ENCODE measurements at regions not wholly inside any gene's neighbourhood (a gene's known extent, or its start where the extent isn't known, plus 50 kb on each side); places are given as distances from the start of the nearest gene placed in this dataset.
"Not testable (repeated sequence)": the region's sequence is repeated elsewhere in the genome, so short reads cannot be mapped to it uniquely, and the experiment has no call there.

DNA sequence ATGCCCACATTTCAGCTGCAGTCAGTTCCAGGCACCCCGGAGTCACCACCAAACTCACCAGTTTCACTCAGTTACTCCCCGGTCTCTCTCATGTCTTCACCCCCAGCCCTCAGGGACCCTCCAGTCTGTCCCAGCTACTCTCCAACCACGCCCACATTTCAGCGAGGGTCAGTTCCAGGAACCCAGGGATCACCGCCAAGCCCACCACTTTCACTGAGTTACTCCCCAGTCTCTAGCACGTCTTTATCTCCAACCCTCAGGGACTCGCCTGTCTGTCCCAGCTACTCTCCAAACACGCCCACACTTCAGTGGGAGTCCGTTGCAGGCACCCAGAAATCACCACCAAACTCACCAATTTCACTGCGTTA is 337.5 kb downstream of the CWH43 start:
- TF ChIP-seq, protein P1, sequence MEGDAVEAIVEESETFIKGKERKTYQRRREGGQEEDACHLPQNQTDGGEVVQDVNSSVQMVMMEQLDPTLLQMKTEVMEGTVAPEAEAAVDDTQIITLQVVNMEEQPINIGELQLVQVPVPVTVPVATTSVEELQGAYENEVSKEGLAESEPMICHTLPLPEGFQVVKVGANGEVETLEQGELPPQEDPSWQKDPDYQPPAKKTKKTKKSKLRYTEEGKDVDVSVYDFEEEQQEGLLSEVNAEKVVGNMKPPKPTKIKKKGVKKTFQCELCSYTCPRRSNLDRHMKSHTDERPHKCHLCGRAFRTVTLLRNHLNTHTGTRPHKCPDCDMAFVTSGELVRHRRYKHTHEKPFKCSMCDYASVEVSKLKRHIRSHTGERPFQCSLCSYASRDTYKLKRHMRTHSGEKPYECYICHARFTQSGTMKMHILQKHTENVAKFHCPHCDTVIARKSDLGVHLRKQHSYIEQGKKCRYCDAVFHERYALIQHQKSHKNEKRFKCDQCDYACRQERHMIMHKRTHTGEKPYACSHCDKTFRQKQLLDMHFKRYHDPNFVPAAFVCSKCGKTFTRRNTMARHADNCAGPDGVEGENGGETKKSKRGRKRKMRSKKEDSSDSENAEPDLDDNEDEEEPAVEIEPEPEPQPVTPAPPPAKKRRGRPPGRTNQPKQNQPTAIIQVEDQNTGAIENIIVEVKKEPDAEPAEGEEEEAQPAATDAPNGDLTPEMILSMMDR (IDR thresholded peaks at IDR 0.05; ENCODE audit: poor library complexity, severe bottlenecking) = not testable (repeated sequence)
- not testable (repeated sequence) for TF ChIP-seq EP300 (conservative IDR thresholded peaks at IDR 0.05; ENCODE audit: poor library complexity, severe bottlenecking); POLR2AphosphoS5 (IDR thresholded peaks at IDR 0.05); TAF1 (IDR thresholded peaks at IDR 0.05; ENCODE audit: low read depth); RAD21 (conservative IDR thresholded peaks at IDR 0.05); EZH2 (IDR thresholded peaks at IDR 0.05; ENCODE audit: borderline replicate concordance, insufficient read depth, low read length, poor library complexity, severe bottlenecking); MXI1 (conservative IDR thresholded peaks at IDR 0.05; ENCODE audit: poor library complexity, severe bottlenecking)
- TF ChIP-seq, protein P2, sequence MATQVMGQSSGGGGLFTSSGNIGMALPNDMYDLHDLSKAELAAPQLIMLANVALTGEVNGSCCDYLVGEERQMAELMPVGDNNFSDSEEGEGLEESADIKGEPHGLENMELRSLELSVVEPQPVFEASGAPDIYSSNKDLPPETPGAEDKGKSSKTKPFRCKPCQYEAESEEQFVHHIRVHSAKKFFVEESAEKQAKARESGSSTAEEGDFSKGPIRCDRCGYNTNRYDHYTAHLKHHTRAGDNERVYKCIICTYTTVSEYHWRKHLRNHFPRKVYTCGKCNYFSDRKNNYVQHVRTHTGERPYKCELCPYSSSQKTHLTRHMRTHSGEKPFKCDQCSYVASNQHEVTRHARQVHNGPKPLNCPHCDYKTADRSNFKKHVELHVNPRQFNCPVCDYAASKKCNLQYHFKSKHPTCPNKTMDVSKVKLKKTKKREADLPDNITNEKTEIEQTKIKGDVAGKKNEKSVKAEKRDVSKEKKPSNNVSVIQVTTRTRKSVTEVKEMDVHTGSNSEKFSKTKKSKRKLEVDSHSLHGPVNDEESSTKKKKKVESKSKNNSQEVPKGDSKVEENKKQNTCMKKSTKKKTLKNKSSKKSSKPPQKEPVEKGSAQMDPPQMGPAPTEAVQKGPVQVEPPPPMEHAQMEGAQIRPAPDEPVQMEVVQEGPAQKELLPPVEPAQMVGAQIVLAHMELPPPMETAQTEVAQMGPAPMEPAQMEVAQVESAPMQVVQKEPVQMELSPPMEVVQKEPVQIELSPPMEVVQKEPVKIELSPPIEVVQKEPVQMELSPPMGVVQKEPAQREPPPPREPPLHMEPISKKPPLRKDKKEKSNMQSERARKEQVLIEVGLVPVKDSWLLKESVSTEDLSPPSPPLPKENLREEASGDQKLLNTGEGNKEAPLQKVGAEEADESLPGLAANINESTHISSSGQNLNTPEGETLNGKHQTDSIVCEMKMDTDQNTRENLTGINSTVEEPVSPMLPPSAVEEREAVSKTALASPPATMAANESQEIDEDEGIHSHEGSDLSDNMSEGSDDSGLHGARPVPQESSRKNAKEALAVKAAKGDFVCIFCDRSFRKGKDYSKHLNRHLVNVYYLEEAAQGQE (IDR thresholded peaks at IDR 0.05; ENCODE audit: borderline replicate concordance) = not testable (repeated sequence)

Data from neural cell (in vitro differentiated cells).